Right lobe of liver (tissue), 4 donors: ENCODE measurements at regions not wholly inside any gene's neighbourhood (a gene's known extent, or its start where the extent isn't known, plus 50 kb on each side); places are given as distances from the start of the nearest gene placed in this dataset.

Experiments
- CTCF ChIP-seq, 4 donors: fragments of 200-600 bp in 3 of 4; fragments of 450-650 bp in 1 of 4; IDR thresholded peaks; one replicate each; pipeline versions ENCODE4 v1.5.1 to v1.8.0; 2016 to 2022; ENCODE audit warnings: antibody characterized with exemption in 4 of 4, mild to moderate bottlenecking in 2 of 4
- POLR2A ChIP-seq: fragments of 450-650 bp; IDR thresholded peaks from one replicate; pipeline ENCODE4 v1.6.1; 2017; ENCODE audit warnings: antibody characterized with exemption, mild to moderate bottlenecking
- donor health status: DM: no; HTN: no; CAD: no.
- donor health status: DM: no; HTN: no; CAD: no.
- donor health status: DM: no; HTN: yes; CAD: no.

- TF ChIP-seq CTCF (IDR thresholded peaks at IDR 0.05) (no peak), POLR2A (no peak)
Measured at GRCh38 chr12:132400011-132400641, 70.7 kb upstream of the GALNT9 start.
